GM19463 (cell line): ENCODE measurements at regions not wholly inside any gene's neighbourhood (a gene's known extent, or its start where the extent isn't known, plus 50 kb on each side); places are given as distances from the start of the nearest gene placed in this dataset.
"Not testable (repeated sequence)": the region's sequence is repeated elsewhere in the genome, so short reads cannot be mapped to it uniquely, and the experiment has no call there.

Experiments
- ATAC-seq: cut with Tn5 transposase; IDR thresholded peaks from one replicate; pipeline ENCODE4 v1.9.1; 2021; ENCODE audit warnings: mild to moderate bottlenecking, moderate library complexity; ENCODE audit not compliant: unreplicated experiment

GRCh38 chr5:130957151-130957550 is 207.9 kb downstream of the HINT1 start:
- no peak for ATAC-seq

- ATAC-seq: no peak
Observed at GRCh38 chr5:130955041-130955440, 210.0 kb downstream of the HINT1 start.

GRCh38 chr5:130954336-130954735 is 210.7 kb downstream of the HINT1 start:
- no peak for ATAC-seq

GRCh38 chr5:130939059-130939458 is 226.0 kb downstream of the HINT1 start:
- no peak for ATAC-seq

GRCh38 chr5:130937046-130937445 is 228.0 kb downstream of the HINT1 start:
- ATAC-seq: no peak

- no peak for ATAC-seq
Observed at GRCh38 chr5:130923543-130924124, 241.4 kb downstream of the HINT1 start.

- ATAC-seq: no peak
Observed at GRCh38 chr5:130912088-130912487, 253.0 kb downstream of the HINT1 start.

- no peak for ATAC-seq
Observed at GRCh38 chr5:130908186-130908585, 256.9 kb downstream of the HINT1 start.

- not testable (repeated sequence) for ATAC-seq
Observed at GRCh38 chr5:130897537-130898195, 267.4 kb downstream of the HINT1 start.

GRCh38 chr5:130897181-130897536 is 267.9 kb downstream of the HINT1 start:
- ATAC-seq: not testable (repeated sequence)

- no peak for ATAC-seq
Observed at GRCh38 chr5:130896636-130897035, 268.4 kb downstream of the HINT1 start.

- ATAC-seq: no peak
Observed at GRCh38 chr5:130893006-130893405, 272.1 kb downstream of the HINT1 start.

GRCh38 chr5:130890610-130891009 is 274.4 kb downstream of the HINT1 start:
- ATAC-seq: no peak

GRCh38 chr5:130885691-130886090 is 279.4 kb downstream of the HINT1 start:
- ATAC-seq: no peak

GRCh38 chr5:130885027-130885426 is 280.0 kb downstream of the HINT1 start:
- ATAC-seq: no peak

- ATAC-seq: no peak
Observed at GRCh38 chr5:130884023-130884422, 281.0 kb downstream of the HINT1 start.

- no peak for ATAC-seq
Observed at GRCh38 chr5:130875656-130876055, 289.4 kb downstream of the HINT1 start.

- ATAC-seq: no peak
Observed at GRCh38 chr5:130874861-130875417, 290.1 kb downstream of the HINT1 start.

GRCh38 chr5:130871346-130872086 is 293.5 kb downstream of the HINT1 start:
- ATAC-seq: peak; percentile 84

GRCh38 chr5:130870691-130871090 is 294.4 kb downstream of the HINT1 start:
- no peak for ATAC-seq

- no peak for ATAC-seq
Observed at GRCh38 chr5:130868186-130868840, 296.7 kb downstream of the HINT1 start.
